Inferior parietal cortex (tissue), 1 donor: ENCODE measurements at regions not wholly inside any gene's neighbourhood (a gene's known extent, or its start where the extent isn't known, plus 50 kb on each side); places are given as distances from the start of the nearest gene placed in this dataset.

ENCODE experiments used
- DNase-seq: peaks from one replicate; pipeline ENCODE4 v3.0.0-alpha.2; 2016; ENCODE audit errors: extremely low spot score

- DNase-seq = no peak
These were observed 985.6 kb downstream of the BRD1 start for GRCh38 chr22:48841881-48842582.

GRCh38 chr22:48840112-48840949 lies 987.3 kb downstream of the BRD1 start:
- no peak for DNase-seq

- DNase-seq = no peak
These were observed 988.6 kb downstream of the BRD1 start for GRCh38 chr22:48838846-48839730.

GRCh38 chr22:48838376-48838775 lies 989.3 kb downstream of the BRD1 start:
- DNase-seq = no peak

GRCh38 chr22:48837341-48837935 lies 990.2 kb downstream of the BRD1 start:
- DNase-seq = no peak

- DNase-seq = no peak
These were observed 990.9 kb downstream of the BRD1 start for GRCh38 chr22:48836673-48837340.

- no peak for DNase-seq
These were observed 991.6 kb downstream of the BRD1 start for GRCh38 chr22:48835857-48836672.

- DNase-seq = no peak
These were observed 992.3 kb downstream of the BRD1 start for GRCh38 chr22:48835364-48835763.

GRCh38 chr22:48834404-48834803 lies 993.3 kb downstream of the BRD1 start:
- no peak for DNase-seq

GRCh38 chr22:48832592-48832991 lies 995.1 kb downstream of the BRD1 start:
- DNase-seq = no peak

GRCh38 chr22:48829908-48830307 lies 997.8 kb downstream of the BRD1 start:
- no peak for DNase-seq

GRCh38 chr22:48828688-48829087 lies 999.0 kb downstream of the BRD1 start:
- DNase-seq = no peak

- DNase-seq = no peak
These were observed 999.6 kb downstream of the BRD1 start for GRCh38 chr22:48827904-48828555.

- no peak for DNase-seq
These were observed 1000.3 kb downstream of the BRD1 start for GRCh38 chr22:48827268-48827846.

GRCh38 chr22:48826546-48826945 lies 1001.1 kb downstream of the BRD1 start:
- no peak for DNase-seq

- no peak for DNase-seq
These were observed 1001.7 kb downstream of the BRD1 start for GRCh38 chr22:48825802-48826520.

- DNase-seq = peak; percentile 34
These were observed 1002.7 kb downstream of the BRD1 start for GRCh38 chr22:48824712-48825651.

GRCh38 chr22:48823941-48824340 lies 1003.7 kb downstream of the BRD1 start:
- no peak for DNase-seq
